CD4-positive, alpha-beta T cell treated with Interleukin-17A for 1 hour (primary cell): ENCODE measurements at regions not wholly inside any gene's neighbourhood (a gene's known extent, or its start where the extent isn't known, plus 50 kb on each side); places are given as distances from the start of the nearest gene placed in this dataset.
"Not testable (repeated sequence)": the region's sequence is repeated elsewhere in the genome, so short reads cannot be mapped to it uniquely, and the experiment has no call there.

Source experiments
- DNase-seq: peaks from one replicate; pipeline ENCODE4 v3.0.0-alpha.2; 2020

DNA sequence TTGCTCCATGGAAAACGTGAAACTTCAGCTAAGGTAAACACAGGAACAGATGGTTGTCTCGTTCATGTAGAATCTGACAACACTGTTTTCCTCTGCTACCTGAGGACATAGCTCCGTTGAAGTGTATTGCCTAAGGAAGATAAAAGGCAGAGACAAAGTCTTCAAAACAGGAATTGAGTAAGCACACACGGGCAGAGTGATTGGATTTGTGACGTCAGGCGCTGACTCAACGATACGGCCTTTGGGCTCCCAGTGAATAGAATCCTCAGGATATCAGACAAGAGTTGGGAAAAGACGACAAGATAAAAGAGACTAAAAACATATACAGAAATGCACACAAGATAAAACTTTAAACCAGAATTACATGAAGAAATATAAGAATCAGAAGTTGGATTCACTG lies 787.1 kb upstream of the CTNND2 start:
- DNase-seq, result no peak

DNA sequence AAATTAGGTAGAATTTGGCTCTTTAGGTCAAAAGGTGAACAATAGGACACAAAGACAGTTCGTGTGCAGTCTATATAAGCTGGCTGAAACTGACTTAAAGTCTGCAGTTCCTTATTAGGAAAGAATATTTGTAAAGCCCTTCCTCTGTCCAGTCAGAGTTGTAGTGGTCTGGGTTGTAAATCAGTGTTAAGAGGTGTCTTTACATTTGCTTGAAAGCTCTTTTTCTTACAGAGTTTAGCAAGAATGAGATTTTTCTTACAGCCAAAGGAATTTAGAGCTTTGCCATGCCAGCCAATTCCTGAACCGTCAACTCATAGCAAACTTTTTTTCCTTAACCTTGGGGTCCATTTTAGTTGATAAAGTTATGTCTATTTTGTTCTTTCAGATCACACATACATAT lies 786.1 kb upstream of the CTNND2 start:
- DNase-seq, result no peak

DNA sequence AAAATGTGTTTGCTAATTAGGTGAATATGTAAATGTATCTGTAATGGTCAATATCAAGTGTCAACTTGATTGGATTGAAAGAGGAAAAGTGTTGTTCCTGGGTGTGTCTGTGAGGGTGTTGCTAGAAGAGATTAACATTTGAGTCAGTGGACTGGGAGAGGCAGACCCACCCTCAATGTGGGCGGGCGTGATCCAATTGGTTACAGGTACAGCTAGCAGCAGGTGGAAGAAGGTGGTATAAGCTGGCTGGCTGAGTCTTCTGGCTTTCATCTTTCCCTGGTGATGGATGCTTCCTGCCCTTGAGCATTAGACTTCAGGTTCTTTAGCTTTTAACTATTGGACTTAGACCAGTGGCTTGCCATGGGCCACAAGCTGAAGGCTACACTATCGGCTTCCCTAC lies 779.0 kb upstream of the CTNND2 start:
- DNase-seq, result no peak

DNA sequence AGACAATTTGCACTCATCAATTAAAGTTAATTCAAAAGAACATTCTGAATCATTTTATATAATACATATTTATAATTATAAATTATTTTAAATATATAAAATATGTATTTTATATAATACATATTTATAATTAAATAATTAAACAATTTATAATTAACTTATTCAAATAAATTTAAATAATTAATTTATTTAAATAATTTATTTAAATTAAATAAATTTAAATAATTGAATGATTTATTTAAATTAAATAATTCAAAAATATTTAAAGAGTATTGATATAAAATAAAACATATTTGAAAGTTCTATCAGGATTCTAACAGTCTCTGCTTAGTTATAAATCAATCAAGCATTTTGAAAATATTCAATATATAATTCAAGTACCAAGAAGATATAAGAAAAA lies 775.5 kb upstream of the CTNND2 start:
- no peak for DNase-seq

DNA sequence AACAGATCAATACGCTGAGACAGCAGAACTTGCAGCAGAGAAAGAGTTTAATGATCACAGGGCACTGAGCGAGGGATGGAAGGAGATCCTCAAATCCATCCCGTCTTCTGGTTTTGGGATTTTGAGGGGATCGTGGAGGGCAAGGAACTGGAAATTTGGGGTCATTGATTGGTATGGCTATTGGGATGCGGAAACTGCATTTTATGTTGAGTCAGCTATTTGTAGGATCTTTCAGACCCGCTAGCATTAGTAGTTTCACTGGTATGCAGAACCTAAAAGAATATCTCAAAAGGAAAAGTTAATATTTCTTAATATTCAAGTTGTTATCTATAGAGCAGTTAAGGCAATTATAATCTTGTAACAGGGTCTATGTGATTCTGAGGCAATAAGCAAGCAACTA lies 771.7 kb upstream of the CTNND2 start:
- no peak for DNase-seq

DNA sequence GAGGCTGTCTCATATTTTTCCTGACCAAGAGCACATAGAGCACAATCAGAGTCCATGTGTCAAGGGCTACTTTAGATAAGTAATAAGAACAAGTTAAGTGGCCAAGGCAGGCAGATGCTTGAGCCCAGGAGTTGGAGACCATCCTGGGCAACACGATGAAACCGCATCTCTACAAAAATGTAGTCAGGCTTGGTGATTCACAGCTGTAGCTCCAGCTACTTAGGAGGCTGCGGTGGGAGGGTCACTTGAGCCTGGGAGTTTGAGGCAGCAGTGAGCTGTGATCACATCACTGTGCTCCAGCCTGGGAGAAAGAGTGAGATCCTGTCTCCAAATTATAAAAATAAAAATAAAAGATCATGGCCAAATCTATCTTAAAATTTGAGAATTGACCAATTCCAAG lies 767.9 kb upstream of the CTNND2 start:
- no peak for DNase-seq

DNA sequence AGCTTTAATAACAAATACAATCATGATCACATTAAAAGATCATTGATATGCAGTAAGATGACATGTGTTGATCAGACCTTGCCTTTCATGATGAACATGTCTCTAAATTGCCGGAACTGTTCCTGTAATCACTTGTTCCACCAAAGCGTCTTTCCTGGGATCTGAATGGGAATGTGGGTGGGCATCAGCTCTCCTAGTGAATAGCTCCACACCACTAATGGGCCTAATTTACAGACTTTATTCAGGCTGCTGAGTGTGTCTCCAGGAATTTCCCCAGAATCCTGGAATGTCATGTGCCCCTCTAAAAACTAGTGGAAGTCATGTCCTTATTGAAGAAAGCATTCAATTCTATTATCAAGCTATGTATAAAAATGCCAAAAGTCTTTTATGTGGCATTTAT lies 765.1 kb upstream of the CTNND2 start:
- no peak for DNase-seq

DNA sequence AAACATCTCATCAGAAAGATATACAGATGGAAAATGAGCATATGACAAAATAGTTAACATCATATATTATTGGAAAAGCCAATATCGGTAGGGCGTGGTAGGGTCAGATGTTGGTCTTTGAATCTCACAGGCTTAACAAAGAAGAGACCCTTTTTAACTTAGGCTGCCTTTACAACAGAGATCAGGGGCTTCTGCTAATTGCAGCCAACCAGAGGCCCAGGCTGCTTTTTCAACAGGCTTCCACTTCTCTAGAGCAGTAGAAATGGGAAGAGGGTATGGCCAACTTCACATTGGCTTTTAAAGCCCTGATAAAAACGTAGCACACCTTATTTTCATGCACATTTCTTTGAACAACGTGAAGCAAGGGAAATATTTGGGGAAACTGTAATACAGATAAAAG lies 764.3 kb upstream of the CTNND2 start:
- no peak for DNase-seq

DNA sequence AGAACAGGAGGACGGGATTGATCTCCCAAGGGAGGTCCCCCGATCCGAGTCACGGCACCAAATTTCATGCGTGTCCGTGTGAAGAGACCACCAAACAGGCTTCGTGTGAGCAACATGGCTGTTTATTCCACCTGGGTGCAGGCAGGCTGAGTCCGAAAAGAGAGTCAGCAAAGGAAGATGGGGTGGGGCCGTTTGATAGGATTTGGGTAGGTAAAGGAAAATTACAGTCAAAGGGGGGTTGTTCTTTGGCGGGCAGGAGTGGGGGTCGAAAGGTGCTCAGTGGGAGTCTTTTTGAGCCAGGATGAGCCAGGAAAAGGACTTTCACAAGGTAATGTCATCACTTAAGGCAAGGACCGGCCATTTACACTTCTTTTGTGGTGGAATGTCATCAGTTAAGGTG lies 763.6 kb upstream of the CTNND2 start:
- DNase-seq, result not testable (repeated sequence)

DNA sequence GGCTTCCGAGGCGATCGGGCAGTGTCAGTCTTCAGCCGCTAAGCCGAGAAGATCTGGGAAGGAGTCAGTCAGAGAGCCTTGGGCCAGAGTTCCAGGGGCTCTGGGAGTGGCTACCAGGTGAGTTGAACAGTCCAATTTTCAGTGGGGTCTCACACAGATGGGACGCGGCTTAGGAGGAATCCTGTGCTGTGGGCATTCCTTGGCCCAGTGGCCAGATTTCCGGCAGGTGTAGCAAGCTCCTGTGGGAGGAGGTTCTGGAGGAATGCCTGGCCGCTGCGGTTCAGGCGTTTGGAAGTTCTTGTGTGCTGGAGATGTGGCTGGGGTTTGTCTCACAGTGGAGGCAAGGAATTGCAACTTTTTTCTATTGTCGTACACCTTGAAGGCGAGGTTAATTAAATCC lies 761.5 kb upstream of the CTNND2 start:
- DNase-seq, result not testable (repeated sequence)

DNA sequence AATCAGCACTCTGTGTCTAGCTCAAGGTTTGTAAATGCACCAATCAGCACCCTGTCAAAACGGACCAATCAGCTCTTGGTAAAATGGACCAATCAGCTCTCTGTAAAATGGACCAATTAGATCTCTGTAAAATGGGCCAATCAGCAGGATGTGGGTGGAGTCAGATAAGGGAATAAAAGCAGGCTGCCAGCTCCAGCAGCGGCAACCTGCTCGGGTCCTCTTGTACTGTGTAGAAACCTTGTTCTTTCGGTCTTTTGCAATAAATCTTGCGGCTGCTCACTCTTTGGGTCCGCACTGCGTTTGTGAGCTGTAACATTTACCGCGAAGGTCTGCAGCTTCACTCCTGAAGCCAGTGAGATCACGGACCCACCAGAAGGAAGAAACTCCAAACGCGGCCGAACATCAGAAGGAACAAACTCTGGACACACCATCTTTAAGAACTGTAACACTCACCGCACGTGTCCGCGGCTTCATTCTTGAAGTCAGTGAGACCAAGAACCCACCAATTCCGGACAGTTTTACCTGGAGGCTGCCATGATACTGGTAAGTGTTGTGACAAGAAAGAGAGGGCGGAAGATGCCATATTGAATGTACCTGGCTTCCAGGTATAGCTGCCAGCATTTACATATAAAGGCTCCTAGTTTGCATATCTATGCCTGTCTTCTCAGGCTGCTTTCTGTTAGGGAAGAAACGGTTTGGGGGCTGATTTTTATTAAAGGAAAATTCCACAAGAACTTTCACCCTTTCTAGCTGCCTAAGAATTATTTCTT lies 758.5 kb upstream of the CTNND2 start:
- DNase-seq, result no peak

DNA sequence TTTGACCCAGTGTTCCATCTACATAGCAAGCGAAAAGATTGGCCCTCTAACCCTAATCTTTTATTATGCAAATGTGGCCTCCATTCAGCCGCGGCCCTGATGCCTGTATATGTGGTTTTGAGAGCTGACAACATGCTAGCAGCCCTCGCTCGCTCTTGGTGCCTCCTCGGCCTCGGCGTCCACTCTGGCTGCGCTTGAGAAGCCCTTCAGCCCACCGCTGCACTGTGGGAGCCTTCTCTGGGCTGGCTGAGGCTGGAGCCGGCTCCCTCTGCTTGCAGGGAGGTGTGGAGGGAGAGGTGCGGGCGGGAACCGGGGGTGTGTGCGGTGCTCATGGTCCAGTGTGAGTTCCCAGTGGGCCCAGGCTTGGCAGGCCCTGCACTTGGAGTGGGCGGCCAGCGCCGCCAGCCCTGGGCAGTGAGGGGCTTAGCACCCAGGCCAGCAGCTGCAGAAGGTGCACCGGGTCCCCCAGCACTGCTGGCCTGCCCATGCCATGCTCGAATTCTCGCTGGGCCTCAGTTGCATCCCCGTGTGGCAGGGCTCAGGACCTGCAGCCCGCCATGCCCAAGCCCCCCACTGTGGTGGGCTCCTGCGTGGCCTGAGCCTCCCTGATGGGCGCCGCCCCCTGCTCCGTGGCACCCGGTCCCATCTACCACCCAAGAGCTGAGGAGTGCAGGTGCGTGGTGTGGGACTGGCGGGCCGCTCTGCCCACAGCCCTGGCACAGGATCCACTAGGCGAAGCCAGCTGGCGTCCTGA lies 757.5 kb upstream of the CTNND2 start:
- DNase-seq, result no peak

DNA sequence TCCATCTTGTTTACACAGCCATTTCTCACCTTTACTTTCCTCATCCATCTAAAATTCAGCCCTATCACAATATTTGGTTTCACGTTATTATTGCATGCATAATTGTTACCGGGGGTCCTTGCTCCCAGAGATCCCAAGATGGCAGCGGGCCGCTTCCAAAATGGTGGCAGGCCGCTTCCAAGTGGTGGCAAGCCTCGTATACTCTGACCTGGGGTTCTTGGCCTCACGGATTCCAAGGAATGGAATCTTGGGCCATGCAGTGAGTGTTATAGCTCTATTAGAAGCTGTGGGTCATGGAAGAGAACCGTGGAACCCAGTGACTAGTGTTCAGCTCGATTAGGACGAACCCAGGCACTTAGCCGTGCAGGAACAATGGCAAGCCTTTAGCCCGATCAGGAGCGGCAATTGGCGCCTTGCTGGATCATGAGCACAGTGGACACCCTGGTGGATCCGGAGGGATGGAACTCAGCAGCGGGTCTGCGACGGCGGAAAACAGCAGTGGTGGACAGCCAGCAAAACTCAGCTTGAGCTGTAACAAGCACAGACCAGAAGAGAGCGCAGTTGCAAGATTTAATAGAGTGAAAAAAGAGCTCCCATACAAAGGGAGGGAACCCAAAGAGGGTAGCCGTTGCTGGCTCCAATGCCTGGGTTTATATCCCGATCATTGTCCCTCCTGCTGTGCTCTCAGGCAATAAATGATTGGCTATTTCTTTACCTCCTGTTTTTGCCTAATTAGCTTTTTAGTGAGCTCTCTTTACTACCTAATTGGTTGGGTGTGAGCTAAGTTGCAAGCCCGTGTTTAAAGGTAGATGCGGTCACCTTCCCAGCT lies 756.2 kb upstream of the CTNND2 start:
- not testable (repeated sequence) for DNase-seq

DNA sequence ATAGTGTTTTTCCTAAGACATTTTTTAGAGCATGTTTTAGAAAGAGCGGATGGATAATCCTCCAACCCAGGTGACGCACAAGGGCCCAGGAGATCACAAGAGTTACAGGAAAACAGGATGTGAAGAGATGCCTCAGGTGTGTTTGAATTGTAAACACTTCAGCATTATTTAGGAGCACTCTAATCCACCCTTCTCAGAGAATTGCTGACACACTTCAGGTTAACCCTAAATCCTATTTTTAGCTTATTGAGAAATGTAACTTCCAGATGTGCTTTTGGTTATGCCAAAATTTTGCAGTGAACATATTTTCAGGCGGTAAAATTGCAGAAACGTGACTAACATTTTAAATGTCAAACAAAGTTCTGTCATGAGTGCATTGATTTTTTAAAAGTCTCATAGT lies 755.4 kb upstream of the CTNND2 start:
- DNase-seq, result no peak

DNA sequence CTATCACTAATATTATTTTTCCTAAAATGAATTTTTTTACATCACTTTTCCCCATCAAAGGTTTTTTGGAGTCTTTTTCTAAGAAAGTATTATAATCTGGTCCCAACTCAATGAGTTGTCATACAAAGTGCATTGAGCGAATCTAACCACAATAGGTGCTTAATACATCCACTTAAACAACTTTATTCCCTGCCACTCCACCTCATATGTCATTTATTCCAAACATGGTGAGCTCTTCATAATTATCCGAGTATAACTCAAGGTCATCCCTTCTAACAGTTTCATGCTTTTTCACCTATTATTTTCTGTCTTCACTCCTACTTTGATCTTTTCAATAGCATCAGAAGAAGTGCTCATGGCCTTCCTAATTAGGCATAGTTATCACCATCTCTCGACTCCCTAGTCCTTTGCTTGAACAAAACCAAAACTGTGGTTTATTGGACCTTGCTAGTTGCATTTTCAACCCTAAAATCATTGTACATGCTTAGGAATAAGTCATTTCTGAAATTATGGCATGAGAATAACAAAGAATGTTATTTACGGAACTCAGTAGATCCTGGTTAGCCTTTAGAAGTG lies 754.7 kb upstream of the CTNND2 start:
- no peak for DNase-seq

DNA sequence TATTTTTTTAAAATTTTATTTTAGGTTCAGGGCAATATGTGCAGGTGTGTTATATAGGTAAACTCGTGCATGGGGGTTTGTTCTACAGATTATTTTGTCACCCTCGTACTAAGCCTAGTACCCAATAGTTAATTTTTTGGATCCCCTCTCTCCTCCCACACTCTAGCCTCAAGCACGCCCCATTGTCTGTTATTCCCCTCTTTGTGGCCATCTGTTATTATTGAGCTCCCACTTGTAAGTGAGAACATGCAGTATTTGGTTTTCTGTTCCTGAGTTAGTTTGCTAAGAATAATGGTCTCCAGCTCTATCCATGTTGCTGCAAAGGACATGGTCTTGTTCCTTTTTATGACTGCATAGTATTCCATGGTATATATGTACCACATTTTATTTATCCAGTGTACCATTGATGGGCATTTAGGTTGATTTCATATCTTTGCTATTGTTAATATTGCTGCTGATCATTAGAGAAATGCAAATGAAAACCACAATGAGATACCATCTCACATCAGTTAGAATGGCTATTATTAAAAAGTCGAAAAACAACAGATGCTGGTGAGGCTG lies 753.7 kb upstream of the CTNND2 start:
- DNase-seq, result not testable (repeated sequence)

DNA sequence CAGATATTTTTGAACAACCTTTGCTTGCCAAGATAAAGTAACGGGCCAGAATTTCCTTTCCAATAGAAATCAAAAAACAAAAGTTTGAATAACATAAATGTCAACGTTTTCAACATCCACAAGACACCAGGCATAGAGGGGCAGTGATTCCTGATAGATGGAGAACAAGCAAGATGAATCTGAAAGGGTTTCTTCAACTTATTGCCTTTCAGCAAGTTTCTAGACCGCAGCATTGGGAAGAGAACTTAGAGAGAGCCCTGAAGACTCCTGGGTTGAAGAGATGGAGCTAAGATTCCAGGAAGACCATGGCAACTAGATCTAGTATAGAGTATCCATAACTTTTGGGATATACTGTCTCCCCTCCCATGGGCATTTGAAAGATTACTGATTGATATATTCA lies 751.4 kb upstream of the CTNND2 start:
- DNase-seq, result no peak

DNA sequence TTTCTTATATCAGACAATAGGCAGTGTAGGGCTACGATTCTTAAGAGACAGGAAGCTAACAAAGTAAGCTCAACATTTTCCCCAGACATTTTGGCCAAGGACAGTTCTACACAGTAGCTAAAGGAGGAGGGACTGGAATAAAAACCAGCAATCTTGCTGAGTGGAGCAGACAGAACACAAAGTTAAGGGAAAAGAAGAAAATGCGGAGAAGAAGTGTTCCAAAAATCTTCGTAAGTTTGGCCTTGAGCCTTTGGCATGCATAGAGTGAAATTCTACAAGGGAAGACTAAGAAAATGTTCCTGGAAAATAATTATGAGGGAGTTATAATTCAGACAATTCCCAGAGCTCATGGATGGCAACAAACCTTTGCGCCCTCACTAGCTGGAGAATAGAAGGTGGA lies 748.0 kb upstream of the CTNND2 start:
- DNase-seq, result no peak

DNA sequence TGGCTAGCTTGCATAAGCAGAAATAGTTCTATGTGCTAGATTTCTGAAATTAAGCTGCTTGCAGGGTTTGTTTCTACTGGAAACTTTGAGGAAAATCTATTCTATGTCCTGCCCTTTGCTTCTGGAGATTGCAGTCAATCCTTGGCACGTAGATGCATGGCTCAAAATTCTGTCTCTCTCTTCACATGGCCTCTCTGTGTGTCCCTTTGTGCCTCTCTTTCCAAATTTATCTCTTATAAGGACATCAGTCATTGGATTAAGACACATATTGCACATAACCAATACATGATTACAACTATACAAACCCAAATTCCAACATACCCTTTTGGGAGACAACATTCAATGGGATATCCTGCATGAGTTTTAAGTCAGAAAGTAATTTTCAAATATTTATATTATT lies 744.3 kb upstream of the CTNND2 start:
- DNase-seq, result no peak

DNA sequence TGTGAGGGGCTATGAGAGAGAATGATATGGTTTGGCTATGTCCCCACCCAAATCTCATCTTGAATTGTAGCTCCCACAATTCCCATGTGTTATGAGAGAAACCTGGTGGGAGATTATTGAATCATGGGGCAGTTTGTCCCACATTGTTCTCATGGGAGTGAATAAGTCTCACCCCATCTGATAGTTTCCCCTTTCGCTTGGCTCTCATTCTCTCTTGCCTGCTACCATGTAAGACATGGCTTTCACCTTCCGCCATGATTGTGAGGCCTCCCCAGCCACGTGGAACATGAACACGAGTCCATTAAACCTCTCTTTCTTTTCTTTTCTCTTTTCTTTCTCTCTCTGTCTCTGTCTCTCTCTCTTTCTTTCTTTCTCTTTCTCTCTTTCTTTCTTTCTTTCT lies 743.4 kb upstream of the CTNND2 start:
- no peak for DNase-seq

DNA sequence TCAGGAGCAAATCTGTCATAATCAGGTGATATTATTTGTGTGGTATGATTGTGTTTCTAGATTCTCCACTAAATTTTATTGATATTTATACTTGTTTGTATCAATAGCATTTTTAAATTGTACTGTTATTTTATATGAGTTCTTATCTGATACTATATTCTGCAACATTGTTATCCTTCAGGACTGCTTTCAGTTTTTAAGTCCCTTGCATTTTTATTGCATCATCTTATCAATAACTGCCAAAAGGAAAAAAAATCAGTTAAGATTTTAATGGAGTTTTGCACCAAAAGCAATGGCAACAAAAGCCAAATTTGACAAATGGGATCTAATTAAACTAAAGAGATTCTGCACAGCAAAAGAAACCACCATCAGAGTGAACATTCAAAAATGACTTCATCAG lies 741.3 kb upstream of the CTNND2 start:
- DNase-seq, result no peak

DNA sequence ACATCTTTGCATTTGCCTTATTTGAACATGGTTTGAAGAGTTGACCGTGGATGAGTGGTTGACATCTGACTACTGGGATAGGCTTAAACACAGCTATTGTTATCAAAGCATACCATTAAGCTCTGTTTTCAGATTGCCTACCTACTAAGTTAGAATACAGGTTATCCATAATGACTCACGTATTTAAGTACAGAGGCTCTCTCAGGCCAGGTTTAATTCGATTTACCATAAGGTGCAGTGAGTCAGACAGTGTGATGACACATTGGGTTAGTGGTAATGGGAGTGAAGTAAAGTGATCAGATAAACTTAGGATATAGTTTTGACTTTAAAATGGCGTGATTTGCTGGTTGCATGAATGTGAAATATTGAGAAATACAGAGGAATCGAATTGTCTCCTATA lies 732.0 kb upstream of the CTNND2 start:
- no peak for DNase-seq

DNA sequence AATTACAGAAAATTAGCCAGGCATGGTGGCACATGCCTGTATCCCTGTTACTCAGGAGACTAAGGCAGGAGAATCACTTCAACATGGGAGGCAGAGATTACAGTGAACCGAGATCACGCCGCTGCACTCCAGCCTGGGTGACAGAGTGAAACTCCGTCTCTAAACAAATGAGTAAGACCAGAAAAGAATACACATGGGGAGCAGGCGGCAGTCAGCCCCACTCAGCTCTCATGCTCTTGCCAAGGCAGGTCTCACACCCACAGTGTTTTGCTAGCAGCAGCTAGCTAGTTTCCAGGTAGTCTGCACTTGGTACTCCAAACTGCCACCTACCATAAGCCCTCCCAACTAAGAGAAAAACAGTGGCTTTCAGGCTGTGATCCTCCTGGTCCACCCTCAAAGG lies 722.3 kb upstream of the CTNND2 start:
- no peak for DNase-seq
